Lower leg skin (tissue), 4 donors: ENCODE measurements at regions not wholly inside any gene's neighbourhood (a gene's known extent, or its start where the extent isn't known, plus 50 kb on each side); places are given as distances from the start of the nearest gene placed in this dataset.
"Not testable (repeated sequence)": the region's sequence is repeated elsewhere in the genome, so short reads cannot be mapped to it uniquely, and the experiment has no call there.

Experiments used
- DNase-seq, 2 donors: peaks; one replicate each; pipeline ENCODE4 v3.0.0-alpha.2; 2019; ENCODE audit warnings: low spot score in 2 of 2
- H3K4me3 ChIP-seq: fragments of 200-600 bp; sonication (generic); 2 replicates; pipeline ENCODE4 v1.5.1; 2017; ENCODE audit warnings: mild to moderate bottlenecking, low read depth; ENCODE audit not compliant: poor library complexity, severe bottlenecking
- POLR2A ChIP-seq, 2 donors: fragments of 450-650 bp; IDR thresholded peaks; one replicate each; pipeline ENCODE4 v1.6.1; 2016 to 2017; ENCODE audit warnings: antibody characterized with exemption in 2 of 2, mild to moderate bottlenecking in 1 of 2, moderate library complexity in 1 of 2
- WGBS, 2 donors: methylation state at CpG; one replicate each; pipeline ENCODE4 v1.1.5; 2018; 5-methylcytosine and 5-hydroxymethylcytosine counted together
- intact Hi-C: fragments of 100-400 bp; cut with DNase I; formaldehyde crosslinking; loops from one replicate; pipeline ENCODE4 v1.15.0; 2023; ENCODE audit warnings: low total_unique reads
- TF ChIP-seq, protein P1 (sequence below), 3 donors: fragments of 450-650 bp; IDR thresholded peaks; one replicate each; pipeline ENCODE4 v1.5.1; 2016; ENCODE audit warnings: antibody characterized with exemption in 3 of 3, mild to moderate bottlenecking in 3 of 3, moderate library complexity in 2 of 3

DNA sequence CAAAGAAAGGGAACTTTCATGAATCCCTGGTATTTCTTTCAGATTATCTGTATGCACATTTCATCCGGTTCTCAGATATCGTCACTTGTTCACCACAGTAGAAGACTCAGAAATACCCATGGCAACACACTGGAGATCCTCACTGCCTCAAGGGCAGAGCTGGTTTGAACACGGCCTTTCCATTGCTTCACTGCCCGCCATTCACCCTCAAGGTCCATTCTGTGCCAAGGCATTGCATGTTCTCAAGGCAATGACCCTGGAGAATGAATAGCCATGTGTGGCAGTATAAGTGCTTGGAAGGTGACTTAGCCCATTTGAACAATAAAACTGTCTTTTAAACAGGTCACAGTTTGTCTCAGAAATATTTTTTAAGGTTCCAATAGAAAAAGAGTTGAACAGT, 606.5 kb downstream of the IPMK start:
- intact Hi-C loops: no loop called here
- TF ChIP-seq, protein P1, sequence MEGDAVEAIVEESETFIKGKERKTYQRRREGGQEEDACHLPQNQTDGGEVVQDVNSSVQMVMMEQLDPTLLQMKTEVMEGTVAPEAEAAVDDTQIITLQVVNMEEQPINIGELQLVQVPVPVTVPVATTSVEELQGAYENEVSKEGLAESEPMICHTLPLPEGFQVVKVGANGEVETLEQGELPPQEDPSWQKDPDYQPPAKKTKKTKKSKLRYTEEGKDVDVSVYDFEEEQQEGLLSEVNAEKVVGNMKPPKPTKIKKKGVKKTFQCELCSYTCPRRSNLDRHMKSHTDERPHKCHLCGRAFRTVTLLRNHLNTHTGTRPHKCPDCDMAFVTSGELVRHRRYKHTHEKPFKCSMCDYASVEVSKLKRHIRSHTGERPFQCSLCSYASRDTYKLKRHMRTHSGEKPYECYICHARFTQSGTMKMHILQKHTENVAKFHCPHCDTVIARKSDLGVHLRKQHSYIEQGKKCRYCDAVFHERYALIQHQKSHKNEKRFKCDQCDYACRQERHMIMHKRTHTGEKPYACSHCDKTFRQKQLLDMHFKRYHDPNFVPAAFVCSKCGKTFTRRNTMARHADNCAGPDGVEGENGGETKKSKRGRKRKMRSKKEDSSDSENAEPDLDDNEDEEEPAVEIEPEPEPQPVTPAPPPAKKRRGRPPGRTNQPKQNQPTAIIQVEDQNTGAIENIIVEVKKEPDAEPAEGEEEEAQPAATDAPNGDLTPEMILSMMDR (IDR thresholded peaks at IDR 0.05): no peak
- no peak overlapping the region for H3K4me3 ChIP-seq
- no peak for DNase-seq
- 76 to 80% methylated on average over 4 of the region's 4 CpGs for WGBS, 2 donors

- TF ChIP-seq, protein P1 (IDR thresholded peaks at IDR 0.05): no peak
- TF ChIP-seq POLR2A (IDR thresholded peaks at IDR 0.05): no peak
- WGBS, 2 donors: 28 to 34% methylated on average over 5 of the region's 5 CpGs
- no peak overlapping the region for H3K4me3 ChIP-seq
- intact Hi-C loops: no loop called here
- peak in 1 of 2 donors; percentile 14 for DNase-seq
These were observed 610.4 kb downstream of the IPMK start for GRCh38 chr10:57657164-57657765.

DNA sequence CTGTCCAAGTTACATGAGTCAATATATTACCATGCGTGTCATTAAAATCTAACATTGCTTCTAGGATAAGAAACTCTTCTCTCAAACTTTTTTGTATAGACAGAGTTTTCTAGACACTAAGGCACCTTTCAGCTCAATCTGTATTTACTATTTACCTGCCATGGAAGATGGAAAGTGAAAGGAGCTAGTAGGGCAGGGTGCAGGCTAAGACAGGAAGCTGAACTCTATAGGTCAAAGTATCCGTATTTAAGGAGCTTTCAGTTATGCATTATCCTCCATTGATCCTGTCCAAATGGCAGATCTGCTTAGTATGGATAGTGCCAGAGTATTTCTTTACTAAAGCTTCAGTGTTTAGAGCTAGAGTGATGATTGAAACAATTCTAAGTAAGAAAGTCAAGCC, 612.8 kb downstream of the IPMK start:
- no peak overlapping the region for H3K4me3 ChIP-seq
- intact Hi-C loops: no loop called here
- no peak for DNase-seq
- TF ChIP-seq, protein P1 (IDR thresholded peaks at IDR 0.05): no peak
- TF ChIP-seq POLR2A (IDR thresholded peaks at IDR 0.05): no peak
- WGBS, 2 donors: 74 to 83% methylated on average over 2 of the region's 2 CpGs

DNA sequence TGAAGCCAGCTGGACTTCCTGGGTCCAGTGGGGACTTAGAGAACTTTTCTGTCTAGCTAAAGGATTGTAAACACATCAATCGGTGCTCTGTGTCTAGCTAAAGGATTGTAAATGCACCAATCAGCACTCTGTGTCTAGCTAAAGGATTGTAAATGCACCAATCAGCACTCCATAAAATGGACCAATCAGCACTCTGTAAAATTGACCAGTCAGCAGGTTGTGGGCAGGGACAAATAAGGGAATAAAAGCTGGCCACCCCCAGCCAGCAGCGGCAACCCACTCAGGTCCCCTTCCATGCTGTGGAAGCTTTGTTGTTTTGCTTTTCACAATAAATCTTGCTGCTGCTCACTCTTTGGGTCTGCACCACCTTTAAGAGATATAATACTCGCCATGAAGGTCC, 622.6 kb downstream of the IPMK start:
- H3K4me3 ChIP-seq, DNase-seq, intact Hi-C loops: not testable (repeated sequence)
- 81 to 86% methylated on average over 3 of the region's 3 CpGs for WGBS, 2 donors

DNA sequence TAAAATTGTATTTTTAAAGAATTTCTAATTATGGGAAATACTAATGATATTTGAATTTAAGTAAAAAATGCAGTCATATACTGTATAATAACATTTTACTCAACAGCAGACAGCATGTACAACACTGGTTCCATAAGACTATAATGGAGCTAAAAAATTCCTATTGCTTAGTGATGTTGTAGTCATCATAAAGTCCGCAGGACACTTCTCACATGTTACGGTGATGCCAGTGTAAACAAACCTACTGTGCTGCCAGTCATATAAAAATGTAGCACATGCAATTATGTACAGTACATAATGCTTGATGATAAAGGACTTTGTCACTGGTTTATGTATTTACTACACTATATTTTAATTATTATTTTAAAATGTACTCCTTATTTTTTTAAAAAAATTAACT, 629.3 kb downstream of the IPMK start:
- TF ChIP-seq, protein P1 (IDR thresholded peaks at IDR 0.05): no peak
- TF ChIP-seq POLR2A (IDR thresholded peaks at IDR 0.05): no peak

DNA sequence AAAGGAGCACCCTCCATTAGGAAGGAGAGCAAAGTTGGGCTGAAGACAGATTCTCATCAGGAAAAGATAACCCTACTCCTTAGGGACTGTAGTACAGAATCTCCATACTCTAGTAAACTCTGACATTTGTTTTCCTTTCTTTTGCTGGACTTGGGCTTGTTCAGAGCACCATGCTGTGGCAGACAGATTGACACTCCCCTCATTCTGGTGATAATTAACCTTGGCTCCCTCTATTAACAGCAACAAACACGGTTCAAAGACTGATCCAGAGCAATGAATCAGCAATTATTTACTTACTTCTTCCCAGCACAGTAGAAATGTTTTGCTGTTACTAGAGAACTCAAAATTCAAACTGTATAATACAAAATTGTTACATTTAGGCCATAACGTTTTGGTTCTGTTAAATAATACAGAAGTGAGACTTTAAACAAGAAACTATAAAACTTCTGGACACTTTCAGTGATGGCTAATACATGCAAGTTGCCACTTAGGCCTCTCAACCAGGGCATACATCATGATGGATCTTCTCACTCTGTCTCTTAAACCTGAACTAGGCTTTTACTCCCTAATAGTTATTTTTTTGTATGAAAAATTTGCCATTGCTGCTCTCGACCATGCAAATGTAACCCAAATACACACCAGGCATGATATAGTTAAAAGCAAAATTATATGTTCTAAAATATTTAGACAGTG, 639.0 kb downstream of the IPMK start:
- intact Hi-C loops: no loop called here
- no peak overlapping the region for H3K4me3 ChIP-seq
- WGBS, 2 donors: 32 to 35% methylated on average over 3 of the region's 3 CpGs
- DNase-seq: no peak
- no peak for TF ChIP-seq POLR2A (IDR thresholded peaks at IDR 0.05)
- TF ChIP-seq, protein P1 (IDR thresholded peaks at IDR 0.05): no peak

More for the DNA sequence above, 629.3 kb downstream of the IPMK start:
- no peak for DNase-seq
- WGBS, 2 donors: 88 to 92% methylated on average over 2 of the region's 2 CpGs
- H3K4me3 ChIP-seq: no peak overlapping the region
- intact Hi-C loops: no loop called here
